NCI-H187 (cell line): ENCODE measurements at regions not wholly inside any gene's neighbourhood (a gene's known extent, or its start where the extent isn't known, plus 50 kb on each side); places are given as distances from the start of the nearest gene placed in this dataset.
"Not testable (repeated sequence)": the region's sequence is repeated elsewhere in the genome, so short reads cannot be mapped to it uniquely, and the experiment has no call there.

Experiments
- DNase-seq, 2 experiments: peaks; one replicate each; lab custom pipeline; 2025; lab: John Stamatoyannopoulos, UW

DNA sequence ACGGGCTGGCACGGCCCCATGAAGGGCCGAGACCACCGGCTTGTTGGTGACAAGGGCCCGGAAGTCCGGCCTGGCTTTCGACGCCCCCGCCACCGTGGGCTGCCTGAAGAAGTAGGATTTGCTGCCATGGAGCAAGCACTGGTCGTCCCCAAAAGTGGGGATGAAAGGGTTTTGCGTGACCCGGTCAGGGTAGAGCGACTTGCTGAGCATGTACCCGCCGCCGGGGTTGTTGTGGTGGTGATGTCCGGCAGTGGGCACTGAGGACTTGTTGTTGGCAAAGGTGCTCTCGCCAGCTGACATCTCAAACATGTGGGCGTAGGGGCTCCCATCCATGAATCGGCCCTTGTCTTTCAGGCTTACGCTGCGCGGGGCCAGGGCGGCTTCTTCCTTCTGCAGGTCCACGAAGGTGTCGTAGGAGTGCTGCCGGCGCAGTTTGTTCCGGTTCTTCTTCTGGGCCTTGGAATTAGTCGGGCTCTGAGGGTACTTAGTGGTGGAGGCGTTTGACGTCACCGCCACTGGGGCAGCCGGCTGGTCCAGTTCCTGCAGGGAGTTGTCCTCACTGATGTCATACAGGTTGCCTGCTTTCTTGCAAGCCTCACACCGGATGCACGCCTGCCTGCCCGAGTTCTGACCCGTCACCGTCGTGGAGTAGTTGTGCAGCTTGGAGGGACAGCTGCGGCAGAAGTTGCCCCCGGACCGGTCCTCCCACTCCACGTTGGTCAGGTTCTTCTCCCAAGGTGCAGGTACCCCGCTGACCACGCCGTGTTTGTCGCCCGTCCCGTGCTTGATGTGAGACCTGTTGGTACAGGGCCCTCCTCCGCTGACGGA lies 366.6 kb downstream of the EMP1 start:
- DNase-seq, result no peak

DNA sequence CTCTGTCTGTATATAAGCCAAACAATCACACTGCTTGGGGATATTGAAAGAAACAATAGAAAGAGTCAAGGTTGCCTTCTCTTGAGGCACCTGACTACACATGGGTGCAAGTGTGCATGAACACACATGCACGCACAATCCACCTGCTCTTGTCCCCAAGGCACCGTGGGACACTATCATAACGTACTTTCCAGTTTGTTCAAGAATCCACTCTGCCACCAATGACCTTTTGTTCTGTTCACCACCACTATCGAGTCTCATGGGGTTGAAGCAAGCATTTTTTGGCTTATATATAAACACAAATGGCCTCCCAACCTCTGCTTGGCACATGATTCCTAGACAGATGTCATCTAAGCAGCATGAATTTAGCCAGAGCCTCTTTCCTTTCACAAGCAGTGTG lies 365.4 kb downstream of the EMP1 start:
- no peak for DNase-seq

DNA sequence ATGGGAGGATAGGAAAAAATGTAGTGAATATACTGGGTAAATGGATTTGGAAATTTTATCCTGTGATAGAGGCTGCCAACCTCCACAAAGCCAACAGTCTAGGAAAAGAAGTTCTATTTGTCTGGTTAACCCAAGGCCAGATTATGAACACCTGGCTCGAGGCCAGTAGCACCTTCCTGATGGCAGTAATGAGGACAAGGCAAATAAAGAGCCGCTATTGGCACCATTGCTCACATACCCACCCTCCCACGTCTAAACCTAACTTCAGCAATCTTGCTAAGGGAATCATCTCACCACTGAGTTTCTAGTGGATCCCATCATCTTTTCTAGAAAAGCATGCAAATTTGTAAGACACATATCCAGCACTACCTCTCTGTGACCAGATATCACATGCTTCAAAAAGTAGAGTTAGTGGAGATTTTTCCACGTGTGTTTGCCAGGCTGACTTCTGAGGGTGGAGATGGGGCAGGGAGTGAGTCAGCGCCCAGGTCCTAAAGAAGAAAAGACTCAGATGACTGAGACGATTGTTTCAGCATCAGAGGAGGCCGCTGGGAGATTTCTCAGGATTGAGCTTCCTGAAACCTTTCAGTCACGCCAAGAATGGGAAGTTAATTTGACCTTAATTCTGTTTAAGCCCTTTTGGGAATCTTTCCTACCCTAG lies 362.9 kb downstream of the EMP1 start:
- DNase-seq, result no peak

DNA sequence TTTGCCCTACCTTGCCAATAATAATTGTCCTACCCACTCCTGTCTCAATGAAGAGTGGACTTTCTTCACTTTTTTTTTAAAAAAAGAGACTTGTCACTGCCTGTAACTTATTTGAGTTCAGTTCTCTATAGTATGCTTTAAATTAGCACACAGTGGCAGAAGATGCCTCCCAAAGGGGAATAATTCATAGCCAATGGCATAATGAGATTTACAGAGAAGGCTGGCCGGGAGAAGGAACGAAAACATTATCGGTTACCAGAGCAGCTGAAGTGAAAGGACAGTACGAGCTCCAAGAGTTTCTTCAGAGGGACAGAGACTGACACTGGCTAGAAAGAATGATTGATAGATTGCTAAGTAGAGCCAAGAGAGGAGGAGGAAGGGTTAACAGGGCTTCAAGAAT lies 356.3 kb downstream of the EMP1 start:
- no peak for DNase-seq

DNA sequence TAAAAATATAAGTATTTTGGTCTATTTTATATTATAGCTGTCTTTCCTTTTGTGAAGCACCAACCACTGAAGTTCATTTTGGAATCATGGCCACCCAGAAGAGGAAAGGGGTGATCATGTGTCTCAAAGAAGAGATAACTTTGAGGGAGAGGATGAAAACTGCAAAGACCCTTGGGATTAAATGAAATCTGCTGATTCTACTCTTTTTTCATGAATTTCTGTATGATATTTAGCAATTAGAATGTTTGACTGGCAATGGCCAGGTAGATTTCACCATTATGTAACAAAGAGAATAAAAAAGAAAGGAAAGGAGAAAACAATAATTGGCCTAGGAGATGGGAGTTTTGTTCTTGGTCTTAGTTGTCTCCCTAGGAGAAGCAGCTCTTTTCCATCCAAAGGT lies 350.8 kb downstream of the EMP1 start:
- no peak for DNase-seq

DNA sequence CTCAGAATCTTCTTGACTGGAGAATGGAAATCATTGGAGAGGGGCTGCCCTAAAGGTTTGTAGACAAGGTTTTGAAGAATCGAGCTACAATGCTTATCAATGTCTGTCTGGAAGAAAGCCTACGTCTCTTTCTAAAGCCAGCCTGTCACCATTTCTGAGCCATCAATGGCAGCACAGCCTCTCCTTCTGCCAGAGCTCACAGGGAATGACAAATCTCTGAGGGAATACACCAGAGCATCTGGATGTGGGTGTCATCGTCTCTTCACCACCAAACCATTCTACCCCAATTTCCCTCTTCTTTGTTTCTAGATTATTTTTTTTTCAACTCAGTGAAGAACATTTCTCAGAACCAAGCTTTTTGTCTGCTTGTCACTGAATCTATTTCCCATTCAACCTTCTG lies 349.7 kb downstream of the EMP1 start:
- DNase-seq, result no peak

DNA sequence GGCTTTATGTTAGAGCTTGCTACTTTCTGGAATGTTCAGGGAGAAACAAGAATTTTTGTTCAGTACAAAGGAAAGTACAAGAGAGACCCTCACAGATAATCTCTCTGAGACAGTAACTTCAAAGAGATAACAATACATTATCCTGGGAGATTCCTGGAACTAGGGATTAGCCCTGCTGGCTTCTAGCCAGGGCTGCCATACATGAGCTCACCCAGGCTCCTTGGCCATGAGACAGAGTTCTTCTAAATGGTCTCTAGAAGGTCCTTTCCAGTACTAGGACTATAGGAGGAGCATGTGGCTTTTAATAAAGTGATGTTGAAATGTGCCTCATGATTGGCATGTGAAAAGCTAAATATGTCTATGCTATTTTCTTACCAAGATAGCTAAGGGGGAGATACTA lies 342.5 kb downstream of the EMP1 start:
- DNase-seq, result no peak

DNA sequence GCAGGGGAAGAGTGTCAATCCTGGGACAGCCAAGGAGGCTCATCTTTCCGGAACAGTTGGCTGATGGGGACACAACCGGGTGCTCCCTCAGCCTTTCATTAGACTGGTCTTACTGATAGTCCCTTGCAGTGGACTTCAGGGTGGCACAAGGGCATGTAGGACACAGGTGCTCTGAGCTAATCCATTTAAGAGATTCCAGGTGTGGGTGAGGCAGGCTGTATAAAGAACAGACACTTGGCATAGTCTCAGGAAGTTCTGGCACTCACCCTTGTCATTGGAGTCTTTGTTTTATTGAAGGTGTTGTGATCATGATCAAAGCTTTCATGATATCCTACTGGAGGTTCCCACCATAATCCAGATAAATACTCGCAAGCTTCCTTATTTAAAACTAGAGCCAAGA lies 341.6 kb downstream of the EMP1 start:
- no peak for DNase-seq

DNA sequence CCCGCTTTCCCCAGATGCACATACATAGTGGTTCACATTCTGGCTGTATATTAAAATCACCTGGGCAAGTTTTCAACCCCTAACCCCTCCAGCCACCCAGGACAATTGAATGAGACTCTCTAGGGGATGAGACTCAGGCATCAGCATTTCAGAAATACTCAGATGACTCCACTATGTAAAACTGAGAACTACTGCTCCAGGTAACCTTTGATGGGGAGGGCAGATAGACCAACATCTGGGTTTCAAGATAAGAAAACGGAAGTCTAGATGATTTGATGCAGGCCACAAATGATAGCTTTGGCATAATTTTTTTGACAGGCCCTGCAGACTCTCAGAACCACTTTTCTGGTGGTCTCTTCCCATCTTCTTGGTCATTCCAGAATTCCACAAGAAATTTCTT lies 341.1 kb downstream of the EMP1 start:
- DNase-seq, result no peak

DNA sequence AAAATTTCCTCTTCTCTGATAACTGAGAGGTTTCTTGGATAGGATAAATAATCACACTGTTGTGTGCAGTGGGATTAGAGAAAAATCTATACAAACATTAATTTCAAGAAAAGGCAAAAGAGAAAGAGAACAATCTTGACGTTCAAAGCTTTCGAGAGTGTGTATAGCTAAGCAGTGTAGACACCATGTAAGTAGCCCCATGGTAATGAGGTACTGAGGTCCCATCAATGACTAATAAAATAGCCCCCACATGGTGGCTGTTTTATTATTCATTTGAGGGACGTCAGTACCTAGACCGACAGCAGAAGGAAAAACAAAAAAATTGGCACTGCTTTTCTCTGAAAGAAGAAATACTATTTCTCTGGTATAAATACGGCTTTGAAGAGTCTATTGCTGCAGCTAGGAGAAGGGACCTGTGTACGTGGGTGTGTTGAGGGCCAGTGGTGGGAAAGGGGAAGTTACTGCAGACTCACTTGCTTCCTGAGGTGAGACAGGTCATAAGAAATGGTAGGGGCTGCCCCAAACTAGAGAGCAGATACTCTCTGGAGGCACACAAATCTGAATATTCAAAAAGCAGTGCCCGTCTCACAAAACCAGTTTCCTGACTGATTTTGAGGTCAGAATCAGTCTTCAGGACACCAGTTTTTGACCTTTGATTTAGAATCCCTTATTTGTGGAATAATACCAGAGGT lies 339.8 kb downstream of the EMP1 start:
- no peak for DNase-seq

DNA sequence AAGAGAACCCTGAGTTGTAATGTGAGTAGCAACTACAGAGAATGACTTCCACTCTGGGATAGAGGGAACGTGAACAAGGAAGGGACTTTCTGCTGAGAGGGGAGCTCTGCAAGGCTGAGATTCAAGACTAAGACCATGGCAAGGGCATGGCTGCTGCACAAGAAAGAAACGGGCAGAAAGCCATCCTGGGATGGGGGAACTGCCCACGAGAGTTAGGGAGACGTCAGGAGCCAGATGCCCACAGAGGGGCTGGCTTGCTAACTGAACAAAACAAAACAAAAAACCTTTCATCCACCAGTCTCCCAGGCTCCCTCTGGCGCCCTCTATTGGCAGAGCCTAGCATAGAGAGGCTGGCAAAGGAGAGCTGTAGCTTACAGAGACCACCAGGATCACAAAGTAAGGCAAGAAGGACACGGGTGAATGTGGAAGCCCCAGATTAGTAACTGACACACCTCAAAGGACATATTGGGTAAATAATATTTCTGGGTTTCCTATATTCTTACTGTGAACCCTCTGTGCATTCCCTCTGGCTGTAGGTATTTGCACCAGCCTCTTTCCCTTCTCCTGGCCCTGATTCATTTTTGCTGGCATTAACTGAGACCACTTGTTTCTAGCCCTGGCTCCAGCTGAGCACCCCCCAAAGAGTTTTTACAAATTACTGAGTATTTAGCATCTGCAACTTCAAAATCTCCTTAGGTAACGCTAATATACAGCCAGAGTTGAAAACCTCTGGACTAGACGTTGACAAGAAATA lies 338.3 kb downstream of the EMP1 start:
- DNase-seq, result peak; percentile 31 to 56

DNA sequence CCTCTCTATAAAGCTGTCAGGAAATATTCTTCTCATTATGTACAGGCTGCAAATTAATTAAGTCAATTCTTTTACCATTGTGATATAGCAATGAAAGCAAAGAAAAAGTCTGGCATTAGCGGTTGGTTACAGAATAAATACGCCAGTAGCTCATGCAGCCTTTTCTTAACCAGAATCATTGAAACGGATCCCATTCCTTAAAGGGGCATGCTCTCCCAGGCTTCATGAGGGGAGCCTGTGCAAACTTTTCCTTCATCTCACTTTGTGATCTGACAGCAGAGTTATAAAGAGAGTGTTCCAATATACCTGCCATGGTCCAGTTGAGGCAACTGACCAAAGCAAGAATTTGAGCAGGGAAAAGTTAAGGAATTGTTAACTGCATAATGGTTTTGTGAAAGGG lies 337.7 kb downstream of the EMP1 start:
- no peak for DNase-seq

DNA sequence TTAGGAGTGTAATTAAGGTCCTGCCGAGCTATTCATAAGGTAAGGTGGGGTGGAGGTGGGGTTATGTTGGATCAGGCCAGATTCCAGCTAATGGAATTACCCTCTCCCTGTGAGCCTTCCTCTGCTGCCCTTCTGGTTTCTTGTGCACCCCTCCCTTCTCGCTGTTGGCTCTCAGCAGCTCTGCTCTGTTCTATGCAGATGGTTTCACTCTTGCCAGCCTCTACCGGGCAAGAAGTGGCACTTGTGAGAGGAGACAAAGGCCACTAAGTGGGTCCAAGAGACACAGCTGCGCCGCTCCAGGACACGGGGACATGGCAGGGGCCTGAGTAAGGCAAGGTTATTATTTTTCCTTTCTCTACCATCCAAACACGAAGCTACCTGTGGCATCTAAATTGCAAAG lies 334.4 kb downstream of the EMP1 start:
- DNase-seq, result peak; percentile 35 to 44

DNA sequence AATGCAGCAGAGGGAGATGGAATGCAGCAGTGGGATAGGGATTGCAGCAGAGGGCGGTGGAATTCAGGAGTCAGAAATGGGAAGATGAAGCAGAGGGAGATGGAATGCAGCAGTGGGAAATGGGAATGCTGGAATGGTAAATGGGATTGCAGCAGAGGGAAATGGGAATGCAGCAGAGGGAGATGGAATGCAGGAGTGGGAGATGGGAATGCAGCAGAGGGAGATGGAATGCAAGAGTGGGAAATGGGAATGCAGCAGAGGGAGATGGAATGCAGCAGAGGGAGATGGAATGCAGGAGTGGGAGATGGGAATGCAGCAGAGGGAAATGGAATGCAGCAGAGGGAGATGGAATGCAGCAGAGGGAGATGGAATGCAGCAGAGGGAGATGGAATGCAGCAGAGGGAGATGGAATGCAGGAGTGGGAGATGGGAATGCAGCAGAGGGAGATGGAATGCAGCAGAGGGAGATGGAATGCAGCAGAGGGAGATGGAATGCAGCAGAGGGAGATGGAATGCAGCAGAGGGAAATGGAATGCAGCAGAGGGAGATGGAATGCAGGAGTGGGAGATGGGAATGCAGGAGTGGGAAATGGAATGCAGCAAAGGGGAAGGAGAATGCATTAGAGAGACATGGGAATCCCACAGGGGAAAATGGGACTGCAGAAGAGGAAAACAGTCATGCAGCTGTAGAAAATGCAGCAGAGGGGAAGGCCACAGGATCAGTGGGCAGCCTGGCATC lies 329.8 kb downstream of the EMP1 start:
- DNase-seq, result not testable (repeated sequence)

DNA sequence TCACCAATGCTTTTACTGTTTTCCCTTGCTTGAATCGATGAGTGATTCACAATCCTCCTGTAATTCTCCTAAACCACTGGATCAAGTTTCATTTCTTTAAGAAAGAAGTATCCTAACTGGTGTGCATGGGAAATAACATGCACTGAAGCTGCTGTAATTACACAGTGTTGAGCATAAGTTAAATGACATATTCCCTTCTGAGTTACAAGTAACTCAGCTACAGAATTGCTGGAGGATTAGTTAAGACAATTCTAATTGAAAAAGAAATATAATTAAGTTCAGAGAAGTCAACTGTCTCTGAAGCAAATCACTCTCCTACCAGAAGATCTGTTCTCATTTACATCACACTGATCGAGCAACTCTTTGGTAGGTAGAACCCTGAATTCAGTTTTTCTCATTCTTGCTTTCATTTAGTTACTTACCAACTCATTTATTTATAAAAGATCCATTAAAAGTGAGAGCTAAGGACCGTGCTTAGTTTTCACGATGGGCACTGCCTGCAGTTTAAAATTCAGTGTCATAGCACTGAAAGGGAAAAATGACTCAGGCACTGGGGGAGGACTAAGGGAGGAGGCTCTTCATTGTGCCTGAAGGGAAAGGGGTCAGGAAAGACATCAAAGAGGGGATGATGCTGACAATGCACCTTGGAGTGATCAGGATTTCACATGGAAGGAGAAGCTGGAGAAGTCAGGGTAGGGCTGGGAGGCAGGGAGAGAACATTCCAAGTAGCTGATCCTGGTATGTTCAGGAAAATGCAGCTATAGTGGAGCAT lies 327.2 kb downstream of the EMP1 start:
- DNase-seq, result no peak

DNA sequence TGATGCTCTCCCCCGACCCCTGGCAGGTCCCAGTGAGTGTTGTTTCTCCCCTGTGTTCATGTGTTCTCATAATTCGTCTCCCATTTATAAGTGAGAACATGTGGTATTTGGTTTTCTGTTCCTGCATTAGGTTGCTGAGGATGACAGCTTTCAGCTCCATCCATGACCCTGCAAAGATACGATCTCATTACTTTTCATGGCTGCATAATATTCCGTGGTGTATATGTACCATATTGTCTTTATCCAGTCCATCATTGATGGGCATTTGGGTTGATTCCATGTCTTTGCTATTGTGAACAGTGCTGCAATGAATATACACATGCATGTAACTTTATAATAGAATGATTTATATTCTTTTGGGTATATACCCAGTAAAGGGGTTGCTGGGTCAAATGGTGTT lies 321.5 kb downstream of the EMP1 start:
- DNase-seq, result not testable (repeated sequence)

DNA sequence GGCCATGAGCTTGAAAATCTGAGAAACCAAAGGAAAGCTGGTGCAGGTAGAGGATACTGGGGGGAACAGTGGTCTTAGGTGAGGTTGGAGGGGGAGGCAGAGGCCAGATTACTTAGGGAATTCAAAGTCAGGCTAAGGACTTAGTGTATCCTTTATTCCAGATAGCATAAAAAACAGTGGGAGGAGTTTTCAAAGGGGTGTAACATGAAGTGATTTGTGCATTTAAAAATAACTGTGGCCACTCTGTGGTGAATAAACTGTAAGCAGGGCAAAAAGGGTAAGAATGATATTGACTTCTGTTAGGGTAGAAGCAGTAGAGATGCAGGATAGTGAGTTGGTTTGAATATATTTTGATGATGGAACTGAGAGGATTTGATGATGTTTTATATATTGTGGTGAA lies 313.2 kb downstream of the EMP1 start:
- no peak for DNase-seq

DNA sequence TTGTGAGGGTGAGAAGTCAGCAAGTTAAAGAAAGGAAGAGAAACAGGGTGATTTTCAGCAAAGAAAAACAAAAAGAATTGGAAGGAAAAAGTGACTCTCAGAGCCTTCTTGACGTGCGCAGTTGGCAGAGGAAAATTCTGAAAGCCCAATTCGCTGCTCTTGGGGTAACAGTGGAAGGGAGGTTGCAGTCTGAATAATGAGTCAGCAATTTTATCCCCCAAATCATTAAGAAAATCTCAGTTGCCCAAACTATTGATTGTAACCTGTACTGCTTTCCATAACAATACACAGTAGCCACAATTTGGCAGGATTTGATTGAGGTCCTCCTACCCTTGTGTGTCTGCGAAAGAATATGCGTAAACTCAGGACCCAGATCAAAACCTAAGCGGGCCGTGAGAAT lies 309.1 kb downstream of the EMP1 start:
- DNase-seq, result no peak

DNA sequence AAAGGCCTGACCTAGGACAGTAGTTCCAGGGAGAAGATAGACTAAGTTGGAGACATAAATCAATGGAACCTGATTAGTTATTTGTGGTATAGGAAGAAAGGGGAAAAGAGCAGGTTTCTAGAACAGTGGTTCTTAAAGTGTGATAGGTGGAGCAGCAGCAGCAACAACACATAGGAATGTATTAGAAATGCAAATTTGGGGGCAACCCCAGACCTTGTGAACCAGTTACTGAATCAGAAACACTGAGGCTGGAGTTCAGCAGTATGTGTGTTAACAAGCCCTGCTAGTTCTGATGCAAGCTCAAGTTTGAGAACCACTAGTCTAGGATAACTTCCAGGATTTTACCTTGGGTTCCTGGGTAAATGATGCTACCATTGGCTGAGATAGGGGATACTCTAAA lies 308.7 kb downstream of the EMP1 start:
- no peak for DNase-seq

DNA sequence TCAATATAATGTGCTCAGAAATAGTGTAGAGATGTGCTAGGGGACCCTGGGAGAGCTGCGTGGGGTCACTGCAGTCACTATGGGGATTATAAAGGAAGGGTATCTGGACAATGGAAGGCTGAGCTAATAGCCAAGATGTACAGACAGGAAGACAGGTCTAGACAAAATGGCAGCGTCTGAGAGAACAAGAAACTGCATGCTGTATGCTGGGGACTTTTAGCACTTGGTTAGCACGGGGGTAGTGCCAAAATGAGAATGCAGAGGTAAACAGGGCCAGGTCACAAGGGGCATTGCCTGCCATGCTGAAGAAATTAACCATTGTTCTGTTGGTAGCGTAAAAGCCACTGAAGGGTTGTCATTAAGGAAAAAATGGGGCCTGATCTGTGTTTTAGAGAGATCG lies 308.2 kb downstream of the EMP1 start:
- no peak for DNase-seq

DNA sequence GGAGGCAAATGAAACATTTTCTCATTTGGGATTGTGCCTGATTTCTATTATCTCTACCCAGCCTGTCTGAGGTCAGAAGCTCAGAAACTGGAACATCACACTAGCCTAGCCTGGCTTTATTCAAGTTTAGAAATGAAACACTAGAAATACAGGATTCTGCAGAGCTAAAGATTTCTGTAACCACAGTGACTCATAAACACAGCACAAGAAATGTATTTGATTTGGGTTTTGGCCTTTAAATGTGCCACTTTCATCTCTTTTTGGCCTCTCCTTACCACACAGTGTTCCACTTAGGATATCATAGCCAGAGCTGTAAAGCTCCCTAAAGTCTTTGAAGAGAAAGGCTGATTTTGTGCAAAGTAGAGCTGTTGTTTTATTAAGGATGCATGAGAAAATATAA lies 307.5 kb downstream of the EMP1 start:
- no peak for DNase-seq
